Germinal center (tissue), 1 donor: ENCODE measurements at regions not wholly inside any gene's neighbourhood (a gene's known extent, or its start where the extent isn't known, plus 50 kb on each side); places are given as distances from the start of the nearest gene placed in this dataset.

Experiments
- DNase-seq: peaks from one replicate; pipeline ENCODE4 v3.0.0; 2012; ENCODE audit warnings: mixed read lengths, low spot score

DNA sequence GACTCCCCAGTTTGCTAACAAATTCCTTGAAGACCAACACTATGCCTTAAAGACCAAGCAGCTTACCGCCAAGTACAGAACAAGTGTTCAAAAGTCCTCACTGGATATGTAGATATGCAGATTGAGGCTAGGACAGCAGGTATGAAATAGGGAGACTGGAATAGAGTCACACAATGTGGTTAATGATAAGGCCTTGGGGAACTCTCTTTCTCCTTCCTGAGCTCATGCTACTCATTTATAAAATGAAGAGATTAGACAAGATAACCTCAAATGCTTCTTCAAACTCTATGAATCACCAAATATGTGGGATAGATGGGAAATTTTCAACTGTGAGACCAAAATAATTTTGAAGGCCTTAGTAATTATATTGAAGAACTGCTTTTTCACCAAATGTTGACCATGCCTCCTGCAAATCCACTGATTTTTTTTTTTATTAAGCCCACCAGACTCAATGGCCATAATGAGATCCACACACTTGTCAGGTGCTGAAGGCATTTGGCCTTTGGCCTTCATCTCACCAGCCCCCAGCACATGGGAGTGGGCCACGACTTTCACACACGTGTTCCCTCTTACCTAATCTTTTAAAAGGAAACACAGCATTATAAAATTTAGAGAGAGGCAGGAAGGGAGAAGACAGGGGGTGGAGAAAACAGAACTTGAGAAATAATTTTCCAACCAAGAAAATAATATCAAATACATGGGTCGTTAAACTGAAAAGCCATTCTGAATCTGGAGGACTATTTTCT, 181.5 kb downstream of the EN1 start:
- no peak for DNase-seq

GRCh38 chr2:118661179-118661578, 186.3 kb downstream of the EN1 start:
- no peak for DNase-seq

GRCh38 chr2:118658596-118659198, 188.8 kb downstream of the EN1 start:
- DNase-seq = no peak

GRCh38 chr2:118657466-118657865, 190.0 kb downstream of the EN1 start:
- DNase-seq = no peak

GRCh38 chr2:118654945-118655344, 192.5 kb downstream of the EN1 start:
- no peak for DNase-seq

GRCh38 chr2:118650327-118650726, 197.1 kb downstream of the EN1 start:
- DNase-seq = no peak

DNA sequence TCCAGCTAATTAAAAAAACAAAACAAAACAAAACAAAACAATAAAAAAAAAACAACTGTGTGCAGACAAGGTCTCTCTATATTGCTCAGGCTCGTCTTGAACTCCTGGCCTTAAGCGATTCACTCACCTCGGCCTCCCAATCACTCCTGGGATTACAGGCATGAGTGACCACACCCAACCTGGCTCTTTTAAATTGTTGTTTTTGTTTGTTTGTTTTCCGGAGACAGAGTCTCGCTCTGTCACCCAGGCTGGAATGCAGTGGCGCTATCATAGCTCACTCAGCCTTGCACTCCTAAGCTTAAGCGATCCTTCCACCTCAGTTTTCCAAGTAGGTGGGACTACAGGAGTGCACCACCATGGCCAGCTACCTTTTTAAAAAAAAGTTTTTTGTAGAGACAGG, 201.6 kb downstream of the EN1 start:
- no peak for DNase-seq

DNA sequence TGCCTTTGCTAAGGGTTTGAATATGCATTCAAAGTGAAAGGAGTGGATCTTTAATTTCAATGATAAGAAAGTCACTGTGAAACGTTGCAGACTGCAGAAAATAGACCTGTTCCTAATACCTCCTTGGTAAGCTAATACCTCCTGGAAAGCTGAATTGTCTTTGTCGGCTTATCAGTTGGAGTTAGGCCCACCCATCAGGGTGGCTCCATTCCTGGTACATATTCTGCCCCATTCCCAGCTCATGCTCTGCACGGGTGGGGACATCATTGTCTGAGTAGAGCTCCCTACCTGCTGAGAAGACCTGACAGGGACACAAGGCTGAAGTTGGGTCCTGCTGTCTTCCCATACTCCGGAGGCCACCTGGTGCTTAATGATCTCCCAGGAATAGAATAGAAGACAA, 203.3 kb downstream of the EN1 start:
- DNase-seq = no peak

GRCh38 chr2:118643294-118643693, 204.2 kb downstream of the EN1 start:
- DNase-seq = no peak

DNA sequence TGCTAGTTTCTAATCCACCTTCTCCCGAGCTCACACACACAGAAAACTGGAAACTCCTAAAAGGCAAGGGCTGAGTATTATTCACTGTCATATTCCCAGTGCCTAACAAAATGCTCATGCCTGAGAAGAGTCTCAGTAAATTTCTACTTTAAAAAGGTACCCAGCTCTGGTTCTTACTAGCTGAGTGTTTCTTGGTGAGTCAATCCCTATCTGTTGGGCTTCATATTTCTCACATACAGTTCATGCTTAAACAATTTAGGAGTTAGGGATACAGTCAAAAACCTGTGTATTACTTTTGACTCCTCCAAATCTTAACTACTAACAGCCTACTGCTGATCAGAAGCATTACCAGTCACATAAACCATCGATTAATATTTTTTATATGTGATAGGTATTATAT, 204.9 kb downstream of the EN1 start:
- DNase-seq = no peak

DNA sequence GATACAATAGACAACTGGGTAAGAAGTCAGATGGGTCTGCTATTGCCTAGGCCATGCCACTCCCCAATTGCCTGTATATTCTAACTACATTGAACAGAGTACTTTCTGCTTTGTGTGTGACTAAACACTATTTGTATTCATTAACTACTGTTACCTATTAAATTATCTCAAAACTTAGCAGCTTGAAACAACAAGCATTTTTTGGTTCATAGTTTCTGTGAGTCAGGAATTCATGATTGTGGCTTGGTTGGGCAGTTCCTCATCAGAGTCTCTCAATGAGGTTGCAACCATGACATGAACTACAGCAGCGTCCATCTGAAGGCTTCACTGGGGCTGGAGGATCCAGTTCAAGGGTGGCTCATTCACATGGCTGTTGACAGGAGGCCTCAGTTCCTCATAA, 205.7 kb downstream of the EN1 start:
- DNase-seq = no peak

DNA sequence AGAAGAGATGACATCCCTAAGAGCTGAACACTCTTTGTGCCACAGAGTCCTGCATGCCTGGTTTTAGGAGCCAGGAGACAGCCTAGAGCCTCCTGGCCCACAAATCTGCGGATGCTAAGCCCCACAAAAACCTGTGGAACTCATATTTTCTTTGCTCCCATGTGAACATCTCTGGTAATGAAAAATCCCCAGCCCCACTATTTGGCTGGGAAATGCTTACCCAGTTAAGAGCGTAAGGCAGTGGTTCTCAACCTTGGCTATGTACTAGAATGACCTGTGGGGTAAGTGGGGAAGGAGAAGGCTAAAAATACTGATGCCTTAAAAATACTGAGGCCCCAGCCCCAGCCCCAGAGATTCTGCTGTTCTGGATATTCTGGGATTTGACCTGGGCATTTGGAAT, 208.1 kb downstream of the EN1 start:
- DNase-seq = no peak

DNA sequence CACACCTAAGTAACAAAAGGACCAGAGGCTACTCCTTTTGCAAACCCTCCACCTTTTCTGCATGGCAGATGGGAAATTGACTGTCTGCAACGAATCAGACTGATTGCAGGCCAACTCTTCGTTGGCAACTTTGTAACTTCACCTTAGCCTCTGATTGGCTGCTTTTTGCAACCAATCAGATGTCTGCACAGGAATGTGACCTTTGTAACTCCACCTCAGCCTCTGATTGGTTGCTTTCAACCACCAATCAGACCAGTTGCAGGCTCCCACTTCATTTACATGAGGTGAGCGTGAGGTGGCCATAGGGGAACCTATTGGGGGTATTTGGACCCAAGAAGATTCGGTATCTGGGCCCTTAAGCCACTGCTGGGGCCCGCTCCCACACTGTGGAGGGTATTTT, 209.0 kb downstream of the EN1 start:
- no peak for DNase-seq

- no peak for DNase-seq
Observed at GRCh38 chr2:118635891-118636290, 211.6 kb downstream of the EN1 start.

DNA sequence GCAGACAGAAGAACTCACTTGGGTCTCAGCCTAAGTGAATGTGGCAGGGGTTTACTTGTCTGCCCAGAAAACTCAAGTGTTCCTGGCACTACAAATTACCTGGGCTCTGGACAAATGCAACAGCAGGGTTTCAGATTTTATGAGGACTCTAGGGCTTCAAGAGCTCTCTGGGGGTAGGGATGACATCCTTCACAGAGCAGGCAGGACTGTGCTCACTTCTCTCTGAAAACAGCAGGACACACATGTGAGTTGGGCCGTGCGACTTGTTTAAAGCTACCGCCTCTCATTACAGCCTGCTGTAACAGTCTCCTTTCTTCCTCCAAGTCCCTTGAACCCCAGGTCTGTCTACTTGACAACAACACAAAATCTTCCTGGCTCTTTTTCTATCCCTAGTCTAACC, 212.6 kb downstream of the EN1 start:
- DNase-seq = no peak

GRCh38 chr2:118633371-118634018, 214.0 kb downstream of the EN1 start:
- no peak for DNase-seq

- peak; percentile 7 for DNase-seq
Observed at GRCh38 chr2:118632921-118633320, 214.5 kb downstream of the EN1 start.

GRCh38 chr2:118627156-118627555, 220.3 kb downstream of the EN1 start:
- no peak for DNase-seq

DNA sequence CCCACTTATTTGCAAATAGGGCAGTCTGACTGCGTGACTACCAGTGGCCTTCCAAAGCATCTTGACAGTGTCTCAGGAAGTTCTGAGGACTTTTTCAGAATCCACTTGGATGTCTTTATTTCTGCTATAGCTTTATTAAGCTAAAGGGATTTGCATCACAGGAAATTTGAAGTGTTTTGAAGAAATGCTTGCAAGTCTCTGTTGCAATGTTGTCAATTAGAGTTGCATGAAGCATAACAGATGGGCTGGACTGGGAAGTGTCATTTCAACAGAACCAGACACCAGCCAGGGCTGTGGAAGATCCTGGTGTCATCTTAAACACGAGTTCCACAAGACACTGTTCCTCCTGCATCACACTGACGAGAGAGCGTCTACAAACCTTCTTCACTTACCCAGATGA, 224.5 kb downstream of the EN1 start:
- DNase-seq = no peak

GRCh38 chr2:118622108-118622507, 225.3 kb downstream of the EN1 start:
- DNase-seq = no peak

DNA sequence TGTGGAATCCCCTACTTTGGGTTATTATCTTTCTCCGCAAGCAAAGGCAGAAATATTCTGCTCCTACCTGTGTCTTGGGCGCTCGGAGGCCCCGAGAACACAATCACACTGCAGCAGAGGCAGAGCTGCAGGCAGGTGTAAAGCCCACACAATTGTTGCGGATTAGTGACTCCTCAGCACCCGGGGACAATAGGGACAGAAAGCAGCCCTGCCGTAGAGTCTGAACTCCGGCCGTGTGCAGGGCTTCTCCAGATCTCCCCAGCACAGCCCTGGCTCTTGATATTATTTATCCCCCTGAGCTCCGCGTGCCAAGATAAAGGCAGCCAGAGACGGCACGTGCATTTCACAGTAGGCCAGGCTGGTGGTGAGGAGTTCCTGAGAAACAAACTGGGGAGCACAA, 229.2 kb downstream of the EN1 start:
- DNase-seq = no peak

- DNase-seq = no peak
Observed at GRCh38 chr2:118616432-118616831, 231.0 kb downstream of the EN1 start.

- DNase-seq = no peak
Observed at GRCh38 chr2:118614841-118615271, 232.6 kb downstream of the EN1 start.

- DNase-seq = no peak
Observed at GRCh38 chr2:118613737-118614136, 233.7 kb downstream of the EN1 start.
